ENCODE measurements at regions not wholly inside any gene's neighbourhood (a gene's known extent, or its start where the extent isn't known, plus 50 kb on each side); places are given as distances from the start of the nearest gene placed in this dataset.

DNA sequence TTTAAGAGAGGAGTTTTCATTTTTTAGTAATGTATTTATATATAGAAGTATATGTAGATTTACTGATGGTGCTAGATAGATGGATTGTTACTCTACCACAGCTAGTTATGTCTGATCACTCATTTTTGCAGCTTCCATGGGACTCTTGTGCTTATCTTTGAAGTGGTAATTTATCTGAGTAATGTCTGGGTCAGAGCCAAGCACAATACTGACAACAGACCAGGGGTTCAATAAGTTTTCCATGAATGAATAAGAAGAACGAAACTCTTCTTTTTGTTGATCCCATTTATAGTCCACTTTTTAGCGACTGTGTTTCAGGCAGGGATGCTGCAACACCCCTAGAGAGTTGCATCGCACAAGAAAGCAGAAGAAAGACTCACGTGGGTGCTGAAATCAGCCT is 935.2 kb downstream of the PLA2G4A start:
- DNase-seq (ENCODE audit: low read depth), result peak; percentile 23
- in situ Hi-C loops (cut with HindIII; ENCODE audit: low sequenced_read_pairs), result no loop called here
- TF ChIP-seq, protein P1, sequence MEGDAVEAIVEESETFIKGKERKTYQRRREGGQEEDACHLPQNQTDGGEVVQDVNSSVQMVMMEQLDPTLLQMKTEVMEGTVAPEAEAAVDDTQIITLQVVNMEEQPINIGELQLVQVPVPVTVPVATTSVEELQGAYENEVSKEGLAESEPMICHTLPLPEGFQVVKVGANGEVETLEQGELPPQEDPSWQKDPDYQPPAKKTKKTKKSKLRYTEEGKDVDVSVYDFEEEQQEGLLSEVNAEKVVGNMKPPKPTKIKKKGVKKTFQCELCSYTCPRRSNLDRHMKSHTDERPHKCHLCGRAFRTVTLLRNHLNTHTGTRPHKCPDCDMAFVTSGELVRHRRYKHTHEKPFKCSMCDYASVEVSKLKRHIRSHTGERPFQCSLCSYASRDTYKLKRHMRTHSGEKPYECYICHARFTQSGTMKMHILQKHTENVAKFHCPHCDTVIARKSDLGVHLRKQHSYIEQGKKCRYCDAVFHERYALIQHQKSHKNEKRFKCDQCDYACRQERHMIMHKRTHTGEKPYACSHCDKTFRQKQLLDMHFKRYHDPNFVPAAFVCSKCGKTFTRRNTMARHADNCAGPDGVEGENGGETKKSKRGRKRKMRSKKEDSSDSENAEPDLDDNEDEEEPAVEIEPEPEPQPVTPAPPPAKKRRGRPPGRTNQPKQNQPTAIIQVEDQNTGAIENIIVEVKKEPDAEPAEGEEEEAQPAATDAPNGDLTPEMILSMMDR (IDR thresholded peaks at IDR 0.05; ENCODE audit: low read depth, low read length, missing control alignments), result no peak
- no peak overlapping the region for H3K4me3 ChIP-seq (ENCODE audit: low read depth, low read length)

DNA sequence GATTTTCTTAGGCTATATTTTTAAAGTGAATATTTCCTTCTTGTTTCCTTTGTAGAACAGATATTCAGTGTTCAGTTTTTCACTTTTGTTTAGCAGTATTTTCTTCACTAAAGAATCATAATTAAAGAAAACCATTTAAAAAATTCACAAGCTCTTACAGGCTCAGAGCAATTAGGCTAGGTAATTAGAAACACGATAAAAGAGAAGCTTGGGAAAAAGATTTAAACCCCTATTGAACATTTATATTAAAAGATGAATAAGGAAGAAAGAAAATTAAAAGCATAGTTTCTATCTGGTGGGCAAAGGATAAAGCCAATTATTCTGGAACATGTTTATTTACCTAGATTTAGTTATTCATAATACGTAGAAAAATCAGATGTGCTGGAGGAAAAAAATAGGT is 942.6 kb downstream of the PLA2G4A start:
- in situ Hi-C loops (cut with HindIII; ENCODE audit: low sequenced_read_pairs), result no loop called here
- DNase-seq (ENCODE audit: low read depth), result no peak
- TF ChIP-seq, protein P1 (IDR thresholded peaks at IDR 0.05; ENCODE audit: low read depth, low read length, missing control alignments), result no peak
- H3K4me3 ChIP-seq (ENCODE audit: low read depth, low read length), result no peak overlapping the region

DNA sequence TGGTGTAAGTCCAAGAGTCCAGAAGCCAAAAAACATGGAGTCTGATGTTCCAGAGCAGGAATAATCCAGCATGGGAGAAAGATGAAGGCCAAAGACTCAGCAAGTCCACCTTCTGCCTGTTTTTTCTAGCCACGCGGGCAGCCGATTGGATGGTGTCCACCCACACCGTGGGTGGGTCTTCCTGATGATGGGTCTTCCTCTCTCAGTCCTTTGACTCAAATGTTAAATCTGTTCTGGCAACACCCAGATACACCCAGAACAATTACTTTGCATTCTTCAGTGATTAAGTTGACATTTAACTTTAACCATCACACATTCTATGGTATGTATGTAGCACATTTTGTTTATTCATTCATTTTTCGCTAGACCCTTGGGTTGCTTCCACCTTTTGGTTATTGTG is 944.4 kb downstream of the PLA2G4A start:
- TF ChIP-seq, protein P1 (IDR thresholded peaks at IDR 0.05; ENCODE audit: low read depth, low read length, missing control alignments), result no peak
- in situ Hi-C loops (cut with HindIII; ENCODE audit: low sequenced_read_pairs), result no loop called here

DNA sequence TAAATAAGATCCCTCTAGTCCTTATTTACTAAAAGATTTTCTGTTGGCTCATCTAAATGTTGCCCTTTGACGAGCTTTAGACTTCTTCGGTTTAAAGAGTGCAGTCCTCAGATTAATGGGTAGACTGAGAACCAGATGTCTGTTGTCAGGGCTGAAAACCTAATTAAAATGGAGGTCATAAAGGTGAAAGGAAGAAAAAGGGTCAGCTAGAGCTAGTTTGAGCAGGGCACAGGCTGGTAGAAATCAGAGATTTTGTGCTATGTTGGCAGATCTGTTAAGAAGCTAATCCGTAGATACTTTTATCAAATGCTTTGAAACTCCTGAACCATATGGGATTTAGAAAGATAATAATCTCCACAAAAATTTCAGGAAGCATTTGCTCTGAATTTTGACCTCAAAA is 959.0 kb downstream of the PLA2G4A start:
- no peak overlapping the region for H3K4me3 ChIP-seq (ENCODE audit: low read depth, low read length)
- in situ Hi-C loops (cut with HindIII; ENCODE audit: low sequenced_read_pairs), result no loop called here
- TF ChIP-seq, protein P1 (IDR thresholded peaks at IDR 0.05; ENCODE audit: low read depth, low read length, missing control alignments), result no peak
- no peak for DNase-seq (ENCODE audit: low read depth)

More for the DNA sequence above, 944.4 kb downstream of the PLA2G4A start:
- no peak for DNase-seq (ENCODE audit: low read depth)
- H3K4me3 ChIP-seq (ENCODE audit: low read depth, low read length), result no peak overlapping the region

DNA sequence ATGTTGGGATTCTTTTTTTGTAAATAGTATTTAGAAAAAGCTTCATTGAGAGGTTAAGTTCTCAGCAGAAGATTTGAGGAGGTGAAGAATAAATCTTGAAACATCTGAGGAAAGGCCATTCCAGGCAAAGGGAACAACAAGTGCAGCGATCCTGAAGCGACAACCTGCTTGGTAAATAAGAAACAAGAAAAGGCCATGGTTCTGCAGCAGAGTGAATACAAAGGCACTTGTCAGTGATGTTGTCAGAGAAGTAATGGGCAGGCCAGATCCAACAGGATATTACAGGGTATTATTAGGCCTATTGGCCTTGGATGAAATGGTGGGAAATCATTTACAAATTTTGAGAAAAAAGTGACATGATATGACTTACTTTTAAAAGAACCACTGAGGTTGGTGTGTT is 960.0 kb downstream of the PLA2G4A start:
- TF ChIP-seq, protein P1 (IDR thresholded peaks at IDR 0.05; ENCODE audit: low read depth, low read length, missing control alignments), result no peak
- DNase-seq (ENCODE audit: low read depth), result no peak
- in situ Hi-C loops (cut with HindIII; ENCODE audit: low sequenced_read_pairs), result no loop called here
- H3K4me3 ChIP-seq (ENCODE audit: low read depth, low read length), result no peak overlapping the region

DNA sequence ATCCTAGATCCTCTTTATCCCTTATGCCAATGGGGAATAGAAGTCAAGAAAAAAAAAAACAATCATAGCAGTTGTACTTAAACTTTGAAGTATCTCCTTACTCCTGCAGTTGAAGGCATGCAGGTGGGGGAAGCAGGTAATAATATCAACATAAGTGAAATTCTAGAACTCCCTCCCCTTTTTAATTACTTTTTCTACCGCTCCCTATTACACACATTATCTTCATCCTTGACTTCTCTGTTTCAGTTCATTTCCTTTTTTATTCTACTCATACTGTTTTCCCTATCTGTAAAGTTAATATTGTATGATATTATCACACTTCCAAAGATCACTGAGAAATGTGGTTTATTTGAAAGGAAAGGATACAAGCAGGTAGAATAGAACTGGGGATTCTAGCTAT is 962.0 kb downstream of the PLA2G4A start:
- TF ChIP-seq, protein P1 (IDR thresholded peaks at IDR 0.05; ENCODE audit: low read depth, low read length, missing control alignments), result no peak
- in situ Hi-C loops (cut with HindIII; ENCODE audit: low sequenced_read_pairs), result no loop called here
- no peak overlapping the region for H3K4me3 ChIP-seq (ENCODE audit: low read depth, low read length)
- no peak for DNase-seq (ENCODE audit: low read depth)

DNA sequence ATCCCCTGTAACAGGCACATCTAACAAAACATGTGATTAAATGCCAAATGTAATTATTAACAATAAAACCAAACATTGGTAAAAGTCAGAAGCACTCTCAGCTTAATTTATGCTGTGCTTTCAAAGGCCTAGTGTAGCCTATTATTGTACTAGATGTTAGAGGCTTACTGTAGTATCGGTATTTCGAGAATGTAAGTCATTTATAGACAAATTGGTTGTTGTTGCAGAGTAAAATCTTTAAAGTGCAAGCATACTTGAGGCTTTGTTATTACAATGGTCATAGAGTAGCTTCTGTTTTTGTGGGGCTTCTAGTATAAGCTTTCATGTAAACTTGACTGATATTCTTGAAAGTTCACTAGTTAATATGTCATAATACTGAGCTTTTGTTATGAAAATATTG is 965.8 kb downstream of the PLA2G4A start:
- in situ Hi-C loops (cut with HindIII; ENCODE audit: low sequenced_read_pairs), result no loop called here
- TF ChIP-seq, protein P1 (IDR thresholded peaks at IDR 0.05; ENCODE audit: low read depth, low read length, missing control alignments), result no peak
- no peak for DNase-seq (ENCODE audit: low read depth)
- H3K4me3 ChIP-seq (ENCODE audit: low read depth, low read length), result no peak overlapping the region
